ENCODE measurements at regions not wholly inside any gene's neighbourhood (a gene's known extent, or its start where the extent isn't known, plus 50 kb on each side); places are given as distances from the start of the nearest gene placed in this dataset.

DNA sequence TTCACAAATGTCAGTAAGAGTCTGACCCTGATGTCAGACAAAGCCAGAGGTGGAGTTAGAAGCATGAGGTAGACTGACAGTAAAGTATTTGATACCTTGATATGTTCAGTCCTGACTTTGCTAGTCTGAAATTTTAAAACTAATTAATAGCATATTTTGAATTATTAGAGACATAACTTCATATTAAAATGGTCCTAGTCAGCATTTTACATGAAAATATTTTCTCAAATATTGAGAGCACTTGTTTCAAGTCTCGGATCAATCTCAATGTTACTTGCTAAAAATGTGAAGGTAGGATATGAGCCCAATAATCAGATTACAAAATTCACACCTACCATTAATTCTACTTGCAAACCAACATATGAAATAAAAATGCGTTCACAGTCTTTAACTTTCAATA is 58.1 kb upstream of the TTC14 start:
- Histone ChIP-seq H4K20me1 (ENCODE audit: control insufficient read depth, extremely low read depth, insufficient read depth, low read length) (no peaks in the 10 kb centered on the region), H3K4me3 (replicated peaks in 1 of 4; ENCODE audit: control extremely low read depth in 1 of 4, insufficient read depth in 1 of 4, low read depth in 3 of 4, low read length in 4 of 4) (no peak overlapping the region), H3K4me1 (ENCODE audit: control insufficient read depth, extremely low read depth, insufficient read depth, low read length) (no peaks in the 10 kb centered on the region), H3K9ac (ENCODE audit: insufficient read depth, low read length) (no peak overlapping the region), H3K27me3 (ENCODE audit: control insufficient read depth, insufficient read depth, low read length) (no peaks in the 10 kb centered on the region), H3K4me2 (ENCODE audit: extremely low read depth, insufficient read depth, low read length) (no peak overlapping the region), H3K27ac (ENCODE audit: insufficient read depth, low read length) (no peak overlapping the region), H3K9me3 (ENCODE audit: control insufficient read depth, insufficient read depth, low read depth, low read length) (no peaks in the 10 kb centered on the region), H3K36me3 (ENCODE audit: control insufficient read depth, insufficient read depth, low read length) (no peaks in the 10 kb centered on the region), H3K79me2 (ENCODE audit: control insufficient read depth, insufficient read depth, low read length) (no peaks in the 10 kb centered on the region), H2AFZ (ENCODE audit: low read length) (no peak overlapping the region)
- DNase-seq (ENCODE audit: low read depth in 2 of 2) = no peak
- TF ChIP-seq CTCF (conservative IDR thresholded peaks at IDR 0.05 in 1 of 2, IDR thresholded peaks at IDR 0.05 in 1 of 2; ENCODE audit: low read depth in 1 of 2, low read length in 2 of 2) (no peak), EZH2 (IDR thresholded peaks at IDR 0.05; ENCODE audit: low read length, missing control alignments) (no peak)

DNA sequence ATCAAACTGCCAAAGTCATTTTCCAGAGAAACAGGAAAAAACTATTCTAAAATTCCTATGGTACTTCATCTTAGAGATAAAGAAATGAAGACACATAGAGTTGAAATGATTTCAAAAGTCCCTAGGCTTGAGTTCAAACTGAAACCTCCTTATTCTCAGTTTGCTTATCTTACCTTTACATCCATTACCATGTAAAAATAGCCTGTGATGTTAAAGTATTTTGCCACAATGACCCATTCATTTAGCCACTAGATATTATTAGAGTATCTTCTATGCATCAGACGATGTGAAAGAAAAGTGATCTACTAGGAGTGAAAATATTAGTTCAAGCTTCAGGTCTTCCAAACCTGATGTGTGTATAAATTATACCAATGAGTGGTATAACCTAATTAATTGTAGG is 55.1 kb upstream of the TTC14 start:
- no peak overlapping the region for H3K9ac ChIP-seq (ENCODE audit: insufficient read depth, low read length)
- H3K4me1 ChIP-seq (ENCODE audit: control insufficient read depth, extremely low read depth, insufficient read depth, low read length) = no peaks in the 10 kb centered on the region
- H3K27me3 ChIP-seq (ENCODE audit: control insufficient read depth, insufficient read depth, low read length) = no peaks in the 10 kb centered on the region
- no peaks in the 10 kb centered on the region for H3K79me2 ChIP-seq (ENCODE audit: control insufficient read depth, insufficient read depth, low read length)
- no peaks in the 10 kb centered on the region for H3K9me3 ChIP-seq (ENCODE audit: control insufficient read depth, insufficient read depth, low read depth, low read length)
- no peak overlapping the region for H3K27ac ChIP-seq (ENCODE audit: insufficient read depth, low read length)
- no peak for DNase-seq (ENCODE audit: low read depth in 2 of 2)
- TF ChIP-seq EZH2 (IDR thresholded peaks at IDR 0.05; ENCODE audit: low read length, missing control alignments) (no peak), CTCF (conservative IDR thresholded peaks at IDR 0.05 in 1 of 2, IDR thresholded peaks at IDR 0.05 in 1 of 2; ENCODE audit: low read depth in 1 of 2, low read length in 2 of 2) (no peak)
- no peak overlapping the region for H3K4me2 ChIP-seq (ENCODE audit: extremely low read depth, insufficient read depth, low read length)
- no peaks in the 10 kb centered on the region for H3K36me3 ChIP-seq (ENCODE audit: control insufficient read depth, insufficient read depth, low read length)
- no peak overlapping the region for H3K4me3 ChIP-seq (replicated peaks in 1 of 4; ENCODE audit: control extremely low read depth in 1 of 4, insufficient read depth in 1 of 4, low read depth in 3 of 4, low read length in 4 of 4)
- H2AFZ ChIP-seq (ENCODE audit: low read length) = no peak overlapping the region
- H4K20me1 ChIP-seq (ENCODE audit: control insufficient read depth, extremely low read depth, insufficient read depth, low read length) = no peaks in the 10 kb centered on the region

DNA sequence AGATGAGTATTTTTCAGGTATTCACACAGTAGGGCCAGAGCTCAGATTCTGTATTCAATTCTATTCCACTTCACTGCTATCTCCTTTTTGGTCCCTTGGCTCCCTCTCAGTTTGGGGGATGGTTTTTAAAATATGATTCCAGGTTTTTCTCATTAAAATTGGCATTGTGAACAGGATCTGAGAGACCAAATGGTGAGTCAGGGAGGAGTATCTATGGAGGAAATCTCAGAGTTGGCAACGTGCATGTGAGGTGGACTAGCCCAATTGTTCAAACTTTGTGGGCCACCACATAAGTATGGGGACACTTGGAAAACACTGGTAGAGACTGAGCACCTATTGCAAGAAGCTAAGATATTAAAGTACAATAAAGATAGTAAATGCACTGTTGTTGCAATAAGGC is 53.9 kb upstream of the TTC14 start:
- peak in 1 of 2 donors; percentile 25 for DNase-seq (ENCODE audit: low read depth in 2 of 2)
- no peaks in the 10 kb centered on the region for H3K27me3 ChIP-seq (ENCODE audit: control insufficient read depth, insufficient read depth, low read length)
- no peak for TF ChIP-seq CTCF (conservative IDR thresholded peaks at IDR 0.05 in 1 of 2, IDR thresholded peaks at IDR 0.05 in 1 of 2; ENCODE audit: low read depth in 1 of 2, low read length in 2 of 2)
- TF ChIP-seq EZH2 (IDR thresholded peaks at IDR 0.05; ENCODE audit: low read length, missing control alignments) = no peak
- H3K79me2 ChIP-seq (ENCODE audit: control insufficient read depth, insufficient read depth, low read length) = no peaks in the 10 kb centered on the region
- H3K4me2 ChIP-seq (ENCODE audit: extremely low read depth, insufficient read depth, low read length) = no peak overlapping the region
- H3K9ac ChIP-seq (ENCODE audit: insufficient read depth, low read length) = no peak overlapping the region
- H3K9me3 ChIP-seq (ENCODE audit: control insufficient read depth, insufficient read depth, low read depth, low read length) = no peaks in the 10 kb centered on the region
- no peak overlapping the region for H2AFZ ChIP-seq (ENCODE audit: low read length)
- no peak overlapping the region for H3K27ac ChIP-seq (ENCODE audit: insufficient read depth, low read length)
- H3K36me3 ChIP-seq (ENCODE audit: control insufficient read depth, insufficient read depth, low read length) = no peaks in the 10 kb centered on the region
- no peaks in the 10 kb centered on the region for H3K4me1 ChIP-seq (ENCODE audit: control insufficient read depth, extremely low read depth, insufficient read depth, low read length)
- no peaks in the 10 kb centered on the region for H4K20me1 ChIP-seq (ENCODE audit: control insufficient read depth, extremely low read depth, insufficient read depth, low read length)
- no peak overlapping the region for H3K4me3 ChIP-seq (replicated peaks in 1 of 4; ENCODE audit: control extremely low read depth in 1 of 4, insufficient read depth in 1 of 4, low read depth in 3 of 4, low read length in 4 of 4)

Data from fibroblast of lung (primary cell).